Neural progenitor cell (in vitro differentiated cells): ENCODE measurements at regions not wholly inside any gene's neighbourhood (a gene's known extent, or its start where the extent isn't known, plus 50 kb on each side); places are given as distances from the start of the nearest gene placed in this dataset. TPM values are rescaled to one million over a fixed set of nuclear protein-coding genes. Genes with fewer than 3 reads are reported as not detected.

Experiments
- DNase-seq: peaks from one replicate; pipeline ENCODE4 v3.0.0-alpha.2; 2016; ENCODE audit warnings: low spot score
- H2AFZ ChIP-seq: fragments of 200-600 bp; sonication (generic); replicated peaks from 2 replicates; pipeline ENCODE4 v1.6.1; 2016; ENCODE audit warnings: antibody characterized with exemption
- H3F3A ChIP-seq: fragments of 200-600 bp; sonication (generic); 2 replicates; pipeline ENCODE4 v1.6.1; 2016; ENCODE audit warnings: antibody characterized with exemption, low read depth
- H3K27ac ChIP-seq: fragments of 200-600 bp; sonication (generic); 2 replicates; pipeline ENCODE4 v1.5.1; 2016; ENCODE audit warnings: mild to moderate bottlenecking
- H3K27me3 ChIP-seq: fragments of 200-600 bp; sonication (generic); 2 replicates; pipeline ENCODE4 v1.6.1; 2016; ENCODE audit warnings: mild to moderate bottlenecking, moderate library complexity
- H3K36me3 ChIP-seq: fragments of 200-600 bp; sonication (generic); 2 replicates; pipeline ENCODE4 v1.5.1; 2016
- H3K4me1 ChIP-seq: fragments of 200-600 bp; sonication (generic); 2 replicates; pipeline ENCODE4 v1.6.1; 2016; ENCODE audit warnings: mixed run types
- H3K4me2 ChIP-seq: fragments of 200-600 bp; sonication (generic); 2 replicates; pipeline ENCODE4 v1.6.1; 2016
- H3K4me3 ChIP-seq: fragments of 200-600 bp; sonication (generic); 2 replicates; pipeline ENCODE4 v1.5.1; 2016
- H3K79me2 ChIP-seq: fragments of 200-600 bp; sonication (generic); 2 replicates; pipeline ENCODE4 v1.6.1; 2016; ENCODE audit warnings: low read depth
- H3K9ac ChIP-seq: fragments of 200-600 bp; sonication (generic); 2 replicates; pipeline ENCODE4 v1.6.1; 2016
- H3K9me3 ChIP-seq: fragments of 200-600 bp; sonication (generic); 2 replicates; pipeline ENCODE4 v1.5.1; 2016; ENCODE audit warnings: low read depth
- H4K20me1 ChIP-seq: fragments of 200-600 bp; sonication (generic); 2 replicates; pipeline ENCODE4 v1.6.1; 2016; ENCODE audit warnings: low read depth
- H3K27ac Mint-ChIP-seq: 3 replicates; pipeline ENCODE4 v1.8.0; 2021; ENCODE audit warnings: mixed read lengths
- H3K27me3 Mint-ChIP-seq: 2 replicates; pipeline ENCODE4 v1.8.0; 2022; ENCODE audit warnings: low read depth, mild to moderate bottlenecking, inconsistent platforms, moderate library complexity, mixed read lengths; ENCODE audit not compliant: insufficient read depth
- H3K36me3 Mint-ChIP-seq: 3 replicates; pipeline ENCODE4 v1.8.0; 2021; ENCODE audit warnings: mixed read lengths
- H3K4me1 Mint-ChIP-seq: 3 replicates; pipeline ENCODE4 v1.8.0; 2021; ENCODE audit warnings: mixed read lengths
- H3K4me3 Mint-ChIP-seq: 3 replicates; pipeline ENCODE4 v1.8.0; 2021; ENCODE audit warnings: mild to moderate bottlenecking, moderate library complexity, mixed read lengths
- H3K9me3 Mint-ChIP-seq: 3 replicates; pipeline ENCODE4 v1.8.0; 2020; ENCODE audit warnings: mixed read lengths
- CTCF ChIP-seq: fragments of 200-600 bp; sonication (generic); IDR thresholded peaks from 2 replicates; pipeline ENCODE4 v1.5.1; 2017; ENCODE audit warnings: antibody characterized with exemption, mild to moderate bottlenecking
- EZH2 ChIP-seq: fragments of 200-600 bp; sonication (generic); IDR thresholded peaks from 2 replicates; pipeline ENCODE4 v1.6.1; 2017; ENCODE audit warnings: antibody characterized with exemption, mild to moderate bottlenecking, moderate library complexity
- EZH2phosphoT487 ChIP-seq: fragments of 200-600 bp; sonication (generic); IDR thresholded peaks from 2 replicates; pipeline ENCODE4 v1.6.1; 2017; ENCODE audit warnings: antibody characterized with exemption
- small RNA-seq: library from RNA; depleted of rRNA; stranded (forward); fragments of <200 nt; gene quantifications from one replicate; pipeline ENCODE3, GENCODE V24; 2015

GRCh38 chr6:71236926-71237434 is 51.6 kb upstream of the OGFRL1 start:
- Histone ChIP-seq H3K4me3 (no peak overlapping the region), H2AFZ (no peak overlapping the region), H3K4me1 (no peaks in the 10 kb centered on the region), H3K79me2 (no peaks in the 10 kb centered on the region), H3K27ac (no peak overlapping the region), H3K36me3 (no peaks in the 10 kb centered on the region), H3K9ac (no peak overlapping the region), H3K4me2 (no peak overlapping the region), H3K27me3 (no peaks in the 10 kb centered on the region), H3F3A (no peaks in the 10 kb centered on the region), H3K9me3 (no peaks in the 10 kb centered on the region), H4K20me1 (no peaks in the 10 kb centered on the region)
- DNase-seq, result peak; percentile 2
- H3K36me3 Mint-ChIP-seq, result no peaks in the 10 kb centered on the region
- H3K4me1 Mint-ChIP-seq, result peaks cover 7% of the 10 kb centered on the region
- TF ChIP-seq CTCF (no peak), EZH2phosphoT487 (no peak)
- H3K4me3 Mint-ChIP-seq, result no peak overlapping the region
- peaks cover 7% of the 10 kb centered on the region for H3K9me3 Mint-ChIP-seq
- no peak overlapping the region for H3K27ac Mint-ChIP-seq
- H3K27me3 Mint-ChIP-seq, result peaks cover 1% of the 10 kb centered on the region

DNA sequence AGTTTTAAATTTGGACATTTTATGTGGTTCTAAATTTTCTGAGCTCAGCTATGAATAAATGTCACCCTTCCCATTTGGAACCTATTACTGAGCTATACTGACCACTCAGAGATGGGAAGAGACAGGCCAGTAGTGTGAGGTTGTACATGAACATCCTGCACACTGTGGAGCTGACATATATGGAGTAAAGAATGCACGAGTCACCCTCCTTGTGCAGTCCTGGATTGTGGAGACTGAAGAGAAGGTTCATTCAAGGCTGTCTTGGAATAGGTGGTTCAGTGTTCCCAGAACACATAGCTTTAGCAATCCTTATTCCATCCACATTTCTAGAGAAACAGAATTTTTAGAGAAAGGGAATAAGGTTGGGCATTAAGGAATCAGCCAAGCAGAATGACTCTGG is 50.3 kb upstream of the OGFRL1 start:
- H2AFZ ChIP-seq, result no peak overlapping the region
- no peak overlapping the region for H3K27ac ChIP-seq
- H3K27ac Mint-ChIP-seq, result no peak overlapping the region
- H3K9me3 ChIP-seq, result no peaks in the 10 kb centered on the region
- H3K36me3 ChIP-seq, result no peaks in the 10 kb centered on the region
- H3K4me3 ChIP-seq, result no peak overlapping the region
- no peaks in the 10 kb centered on the region for H3K27me3 ChIP-seq
- H3K79me2 ChIP-seq, result no peaks in the 10 kb centered on the region
- peaks cover 18% of the 10 kb centered on the region for H3K9me3 Mint-ChIP-seq
- H3K36me3 Mint-ChIP-seq, result no peaks in the 10 kb centered on the region
- H3K4me3 Mint-ChIP-seq, result no peak overlapping the region
- no peak overlapping the region for H3K9ac ChIP-seq
- TF ChIP-seq EZH2 (no peak), CTCF (no peak), EZH2phosphoT487 (no peak)
- no peak overlapping the region for H3K4me2 ChIP-seq
- no peaks in the 10 kb centered on the region for H3F3A ChIP-seq
- peaks cover 7% of the 10 kb centered on the region for H3K4me1 Mint-ChIP-seq
- no peak for DNase-seq
- H3K27me3 Mint-ChIP-seq, result peaks cover 4% of the 10 kb centered on the region
- H4K20me1 ChIP-seq, result no peaks in the 10 kb centered on the region
- H3K4me1 ChIP-seq, result no peaks in the 10 kb centered on the region

Small RNA genes in the stretch of these regions (small RNA-seq; reads per million reads assigned to genes)
- gene RF00012 (not detected), gene RNU6-411P (not detected)
